ENCODE measurements at regions not wholly inside any gene's neighbourhood (a gene's known extent, or its start where the extent isn't known, plus 50 kb on each side); places are given as distances from the start of the nearest gene placed in this dataset.
"Not testable (repeated sequence)": the region's sequence is repeated elsewhere in the genome, so short reads cannot be mapped to it uniquely, and the experiment has no call there.

GRCh38 chr2:186966015-186966414, 117.0 kb upstream of the ZSWIM2 start:
- H3K4me3 ChIP-seq (ENCODE audit: low read length) = no peak overlapping the region
- H3K4me1 ChIP-seq (ENCODE audit: control insufficient read depth, insufficient read depth, low read length) = no peaks in the 10 kb centered on the region
- Mint-ChIP-seq H3K36me3 (no peaks in the 10 kb centered on the region), H3K27ac (no peak overlapping the region), H3K4me3 (no peak overlapping the region), H3K27me3 (ENCODE audit: low read depth in 2 of 2) (no peaks in the 10 kb centered on the region), H3K4me1 (no peaks in the 10 kb centered on the region), H3K9me3 (peaks cover 6 to 10% of the 10 kb centered on the region in 2 donors)
- ATAC-seq = no peak
- TF ChIP-seq CTCF (IDR thresholded peaks at IDR 0.05) = no peak
- H3K27me3 ChIP-seq (ENCODE audit: control insufficient read depth, insufficient read depth, low read length) = no peaks in the 10 kb centered on the region
- H3K36me3 ChIP-seq (ENCODE audit: control insufficient read depth, insufficient read depth, low read length) = no peaks in the 10 kb centered on the region
- intact Hi-C loops (cut with micrococcal nuclease) = no loop called here
- WGBS (ENCODE audit: insufficient coverage) = 100% methylated on average over 2 of the region's 4 CpGs
- no peak for DNase-seq
- no peak overlapping the region for H3K27ac ChIP-seq (ENCODE audit: low read length)
- no peaks in the 10 kb centered on the region for H3K9me3 ChIP-seq (ENCODE audit: control insufficient read depth, insufficient read depth, low read length)

- H3K4me1 Mint-ChIP-seq = no peaks in the 10 kb centered on the region
- H3K27ac Mint-ChIP-seq = no peak overlapping the region
- TF ChIP-seq CTCF (IDR thresholded peaks at IDR 0.05) = no peak
- Histone ChIP-seq H3K36me3 (ENCODE audit: control insufficient read depth, insufficient read depth, low read length) (no peaks in the 10 kb centered on the region), H3K9me3 (ENCODE audit: control insufficient read depth, insufficient read depth, low read length) (no peaks in the 10 kb centered on the region), H3K27ac (ENCODE audit: low read length) (no peak overlapping the region), H3K4me1 (ENCODE audit: control insufficient read depth, insufficient read depth, low read length) (no peaks in the 10 kb centered on the region), H3K4me3 (ENCODE audit: low read length) (no peak overlapping the region), H3K27me3 (ENCODE audit: control insufficient read depth, insufficient read depth, low read length) (no peaks in the 10 kb centered on the region)
- H3K36me3 Mint-ChIP-seq = no peaks in the 10 kb centered on the region
- H3K4me3 Mint-ChIP-seq = no peak overlapping the region
- no peak for ATAC-seq
- WGBS (ENCODE audit: insufficient coverage) = 97% methylated on average over 46 of the region's 46 CpGs
- intact Hi-C loops (cut with micrococcal nuclease) = no loop called here
- H3K9me3 Mint-ChIP-seq = peaks cover 0 to 4% of the 10 kb centered on the region in 2 donors
- H3K27me3 Mint-ChIP-seq (ENCODE audit: low read depth in 2 of 2) = no peaks in the 10 kb centered on the region
- DNase-seq = no peak
These were observed 113.2 kb upstream of the ZSWIM2 start for GRCh38 chr2:186962085-186962747.

- H3K27ac Mint-ChIP-seq; intact Hi-C loops (cut with micrococcal nuclease); H3K4me3 ChIP-seq (ENCODE audit: low read length); H3K27ac ChIP-seq (ENCODE audit: low read length); H3K36me3 Mint-ChIP-seq; H3K27me3 ChIP-seq (ENCODE audit: control insufficient read depth, insufficient read depth, low read length); H3K4me1 Mint-ChIP-seq; ATAC-seq; H3K4me1 ChIP-seq (ENCODE audit: control insufficient read depth, insufficient read depth, low read length); DNase-seq; H3K9me3 Mint-ChIP-seq; H3K4me3 Mint-ChIP-seq; H3K36me3 ChIP-seq (ENCODE audit: control insufficient read depth, insufficient read depth, low read length); H3K9me3 ChIP-seq (ENCODE audit: control insufficient read depth, insufficient read depth, low read length); H3K27me3 Mint-ChIP-seq (ENCODE audit: low read depth in 2 of 2): not testable (repeated sequence)
- WGBS (ENCODE audit: insufficient coverage) = 93% methylated on average over 5 of the region's 5 CpGs
These were observed 111.3 kb upstream of the ZSWIM2 start for GRCh38 chr2:186960241-186960640.

- DNase-seq = no peak
These were observed 110.5 kb upstream of the ZSWIM2 start for GRCh38 chr2:186959486-186959885.

More at GRCh38 chr2:186959486-186959885, 110.5 kb upstream of the ZSWIM2 start:
- no peaks in the 10 kb centered on the region for H3K27me3 ChIP-seq (ENCODE audit: control insufficient read depth, insufficient read depth, low read length)
- no peaks in the 10 kb centered on the region for H3K4me1 ChIP-seq (ENCODE audit: control insufficient read depth, insufficient read depth, low read length)
- H3K27ac ChIP-seq (ENCODE audit: low read length) = no peak overlapping the region
- no peak overlapping the region for H3K4me3 ChIP-seq (ENCODE audit: low read length)
- Mint-ChIP-seq H3K27ac (no peak overlapping the region), H3K4me3 (no peak overlapping the region), H3K4me1 (no peaks in the 10 kb centered on the region), H3K27me3 (ENCODE audit: low read depth in 2 of 2) (no peaks in the 10 kb centered on the region), H3K9me3 (peaks cover 0 to 4% of the 10 kb centered on the region in 2 donors), H3K36me3 (no peaks in the 10 kb centered on the region)
- no peaks in the 10 kb centered on the region for H3K36me3 ChIP-seq (ENCODE audit: control insufficient read depth, insufficient read depth, low read length)
- no peak for ATAC-seq
- intact Hi-C loops (cut with micrococcal nuclease) = no loop called here
- no peak for TF ChIP-seq CTCF (IDR thresholded peaks at IDR 0.05)
- no peaks in the 10 kb centered on the region for H3K9me3 ChIP-seq (ENCODE audit: control insufficient read depth, insufficient read depth, low read length)
- WGBS (ENCODE audit: insufficient coverage) = 98% methylated on average over 3 of the region's 6 CpGs

All from natural killer cell (primary cell).